GM18861 (cell line): ENCODE measurements at regions not wholly inside any gene's neighbourhood (a gene's known extent, or its start where the extent isn't known, plus 50 kb on each side); places are given as distances from the start of the nearest gene placed in this dataset.

Experiments
- ATAC-seq: cut with Tn5 transposase; IDR thresholded peaks from one replicate; pipeline ENCODE4 v1.9.1; 2021; ENCODE audit not compliant: unreplicated experiment

GRCh38 chr7:97466071-97466470 is 265.8 kb upstream of the TAC1 start:
- ATAC-seq, result no peak

- no peak for ATAC-seq
These were observed 264.7 kb upstream of the TAC1 start for GRCh38 chr7:97466999-97467740.

- ATAC-seq, result no peak
These were observed 263.4 kb upstream of the TAC1 start for GRCh38 chr7:97468493-97468892.

DNA sequence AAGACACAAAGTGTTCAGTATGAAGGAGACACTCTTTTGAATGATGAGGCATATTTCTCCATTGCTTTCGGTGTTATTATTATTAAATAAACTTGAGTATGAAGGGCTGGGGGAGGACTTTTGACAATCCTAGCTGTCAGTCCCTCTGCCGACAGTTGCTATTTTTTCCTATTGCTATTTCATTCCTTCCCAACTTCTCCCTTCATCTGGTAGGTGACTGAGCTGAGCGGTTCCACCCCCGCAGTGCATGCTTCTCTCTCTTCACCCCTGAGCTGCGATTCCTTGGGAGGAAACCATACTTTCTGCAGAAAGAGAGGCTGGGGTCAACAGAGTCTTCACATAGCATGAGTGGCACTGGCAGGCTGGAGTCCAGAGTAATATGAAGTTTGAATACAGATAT is 261.2 kb upstream of the TAC1 start:
- no peak for ATAC-seq

GRCh38 chr7:97471491-97471890 is 260.4 kb upstream of the TAC1 start:
- ATAC-seq, result no peak

GRCh38 chr7:97479740-97480290 is 252.1 kb upstream of the TAC1 start:
- no peak for ATAC-seq

- no peak for ATAC-seq
These were observed 251.0 kb upstream of the TAC1 start for GRCh38 chr7:97480772-97481390.

DNA sequence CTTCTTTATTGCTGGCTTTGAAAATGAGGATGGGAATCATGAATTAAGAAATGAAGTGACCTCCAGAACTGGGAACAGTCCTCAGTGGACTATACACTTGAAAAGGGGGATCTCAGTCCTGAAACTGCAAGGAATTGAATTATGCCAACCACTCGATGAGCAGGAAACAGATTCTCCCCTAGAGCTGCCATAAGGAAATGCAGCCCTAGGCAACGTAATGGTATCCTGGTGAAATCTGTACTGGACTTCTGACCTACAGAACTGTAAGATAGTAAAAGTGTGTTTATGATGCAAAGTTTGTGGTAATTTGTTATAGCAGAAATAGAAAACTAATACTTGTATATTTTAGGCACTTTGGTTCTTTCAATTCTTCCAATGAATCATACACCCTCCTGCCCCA is 236.4 kb upstream of the TAC1 start:
- no peak for ATAC-seq

DNA sequence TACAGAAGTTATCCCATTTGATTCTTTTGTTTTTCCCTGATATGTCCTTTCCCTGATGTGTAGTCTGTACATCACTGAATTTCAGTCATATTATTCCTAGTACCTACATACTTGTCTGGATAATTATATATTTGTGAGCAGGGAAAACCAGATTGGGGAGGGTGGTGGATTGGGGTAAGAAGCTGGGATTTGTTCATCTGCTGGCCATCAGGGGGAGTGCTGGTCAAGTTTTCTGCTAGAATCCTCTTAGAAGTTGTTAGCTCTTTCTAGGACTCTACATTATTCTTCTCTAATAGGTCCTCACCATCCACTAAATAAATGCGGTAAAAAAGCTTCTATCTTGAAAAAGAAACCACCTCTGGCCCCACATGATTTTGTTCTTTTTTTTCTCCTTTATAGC is 232.7 kb upstream of the TAC1 start:
- peak; percentile 80 for ATAC-seq

DNA sequence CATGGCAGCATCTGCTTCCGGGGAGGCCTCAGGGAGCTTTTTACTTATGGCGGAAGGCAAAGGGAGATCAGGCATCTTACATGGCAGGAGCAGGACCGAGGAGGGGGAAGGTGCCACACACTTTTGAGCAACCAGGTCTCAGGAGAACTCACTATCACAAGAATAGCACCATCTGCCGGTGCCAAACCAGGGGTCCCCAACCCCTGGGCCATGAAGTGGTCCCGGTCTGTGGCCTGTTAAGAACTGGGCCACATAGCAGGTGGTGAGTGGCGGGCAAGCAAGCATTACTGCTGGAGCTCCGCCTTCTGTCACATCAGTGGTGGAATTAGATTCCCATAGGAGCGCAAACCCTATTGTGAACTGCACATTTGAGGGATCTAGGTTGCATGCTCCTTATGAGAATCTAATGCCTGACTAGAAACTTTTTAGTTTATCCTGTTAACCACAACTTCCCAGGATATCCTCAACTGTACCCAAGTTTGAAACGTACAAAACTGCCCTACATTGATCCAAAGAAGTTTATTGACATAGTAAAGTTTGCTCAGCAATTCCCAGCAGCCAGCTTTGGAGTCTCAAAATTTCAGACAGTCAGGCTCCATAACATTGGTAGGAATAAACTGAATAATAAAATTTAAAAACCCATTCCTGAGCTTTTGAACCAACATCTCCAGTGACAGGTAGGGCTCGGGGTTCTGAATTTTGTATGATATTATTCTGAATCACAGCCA is 228.4 kb upstream of the TAC1 start:
- no peak for ATAC-seq

DNA sequence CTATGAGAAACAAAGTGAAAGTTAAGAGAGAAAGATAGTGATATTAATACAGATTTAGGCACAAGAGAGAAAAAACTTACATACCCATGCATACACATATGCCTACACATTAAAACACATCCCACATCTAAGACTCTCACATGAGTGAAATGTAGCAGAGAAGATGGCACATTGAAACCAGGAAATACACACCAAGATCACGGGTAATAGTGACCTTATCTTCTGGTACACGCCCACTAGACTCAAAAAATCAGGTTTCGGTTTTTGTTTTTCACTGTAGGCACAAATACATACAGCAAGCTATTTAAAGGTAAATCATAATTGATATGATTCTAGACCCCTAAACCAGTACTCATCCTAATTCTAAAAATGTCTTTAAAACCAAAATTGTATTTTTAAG is 225.2 kb upstream of the TAC1 start:
- no peak for ATAC-seq

GRCh38 chr7:97512441-97513207 is 219.3 kb upstream of the TAC1 start:
- ATAC-seq, result no peak

DNA sequence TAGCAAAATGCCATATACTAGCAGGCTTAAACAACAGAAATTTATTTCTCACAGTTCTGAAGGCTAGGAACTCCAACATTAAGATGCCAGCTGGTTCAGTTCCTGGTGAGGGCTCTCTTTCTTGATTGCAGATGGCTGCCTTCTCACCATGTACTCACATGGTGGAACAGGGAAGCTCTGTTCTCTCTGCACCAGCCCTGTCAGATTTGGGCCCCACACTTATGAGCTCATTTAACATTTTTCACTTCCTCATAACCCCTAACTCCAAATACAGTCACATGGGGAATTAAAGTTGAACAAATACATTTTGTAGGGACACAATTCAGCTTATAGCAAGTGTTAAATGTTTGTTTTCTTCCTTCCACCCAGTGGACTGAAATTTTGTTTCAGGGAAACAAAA is 218.6 kb upstream of the TAC1 start:
- no peak for ATAC-seq

GRCh38 chr7:97541188-97541587 is 190.7 kb upstream of the TAC1 start:
- ATAC-seq, result no peak

DNA sequence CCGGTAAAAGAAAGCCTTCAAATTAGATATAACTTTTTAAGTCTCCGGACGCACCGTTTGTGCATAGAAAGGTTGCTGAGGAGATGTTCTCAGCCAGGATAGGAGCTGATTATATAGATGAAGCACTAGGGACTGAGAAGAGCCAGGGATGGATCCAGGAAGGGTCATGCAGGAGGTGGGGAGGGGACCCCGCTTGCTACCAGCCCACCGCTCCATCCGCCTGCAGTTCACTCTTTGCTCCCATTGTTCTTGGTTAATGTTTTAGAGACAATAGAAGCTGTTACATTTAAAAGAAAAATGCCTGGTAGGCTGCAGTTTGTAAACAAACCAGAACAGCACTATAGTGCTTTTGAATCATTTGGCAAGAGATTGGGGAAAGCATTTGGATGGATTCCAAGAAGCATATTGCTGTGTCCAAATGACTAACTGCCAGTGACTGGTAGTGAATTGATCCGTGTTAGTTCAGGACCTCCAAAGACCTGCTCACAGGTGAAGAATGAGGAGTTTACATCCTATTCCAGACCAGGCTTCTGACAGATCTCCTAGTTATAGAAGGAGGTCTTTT is 175.9 kb upstream of the TAC1 start:
- ATAC-seq, result no peak

DNA sequence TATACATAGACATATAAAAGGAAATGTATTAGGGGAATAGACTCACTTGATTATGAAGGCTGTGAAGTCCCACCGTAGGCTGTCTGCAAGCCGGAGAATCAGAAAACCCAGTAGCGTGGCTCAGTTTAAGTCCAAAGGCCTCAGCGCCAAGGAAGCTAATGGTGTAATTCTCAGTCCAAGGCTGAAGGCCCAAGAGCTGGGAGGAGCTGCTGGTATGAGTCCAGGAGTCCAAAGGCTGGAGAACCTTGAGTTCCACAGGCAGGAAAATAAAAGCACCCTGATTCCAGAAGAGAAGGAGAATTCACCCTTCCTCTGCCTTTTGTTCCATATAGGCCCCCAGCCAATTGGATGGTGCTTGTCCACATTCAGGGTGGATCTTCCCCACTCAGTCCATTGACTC is 166.2 kb upstream of the TAC1 start:
- no peak for ATAC-seq

GRCh38 chr7:97573065-97573464 is 158.8 kb upstream of the TAC1 start:
- no peak for ATAC-seq

GRCh38 chr7:97576043-97576442 is 155.8 kb upstream of the TAC1 start:
- ATAC-seq, result no peak

- ATAC-seq, result no peak
These were observed 153.7 kb upstream of the TAC1 start for GRCh38 chr7:97578225-97578624.

DNA sequence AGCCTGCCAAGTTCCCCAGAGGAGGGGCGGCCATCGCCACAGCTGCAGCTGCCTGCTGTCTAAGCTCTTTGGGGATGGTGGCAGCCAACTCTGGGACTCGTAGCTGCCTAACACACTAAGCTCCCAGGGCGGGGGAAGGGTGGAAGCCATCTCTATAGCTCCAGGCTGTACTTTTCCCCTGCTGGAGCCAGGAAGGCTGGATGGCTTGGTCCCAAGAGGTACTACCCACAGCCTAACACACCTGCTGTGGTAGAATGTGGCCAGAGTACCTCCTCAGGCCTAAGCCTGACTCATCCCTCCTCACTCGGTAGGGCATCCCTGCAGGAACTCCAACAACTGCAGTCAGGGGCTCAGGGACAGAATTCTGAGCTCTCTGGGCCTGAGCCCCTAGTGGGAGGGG is 151.7 kb upstream of the TAC1 start:
- no peak for ATAC-seq

GRCh38 chr7:97595439-97595838 is 136.4 kb upstream of the TAC1 start:
- no peak for ATAC-seq
